SKM-1 treated with dmso at 0.1 percent for 144 hours (cell line): ENCODE measurements at regions not wholly inside any gene's neighbourhood (a gene's known extent, or its start where the extent isn't known, plus 50 kb on each side); places are given as distances from the start of the nearest gene placed in this dataset.
A peak's percentile ranks its signal among the peaks of the same experiment; 100 is the strongest.
"Not testable (repeated sequence)": the region's sequence is repeated elsewhere in the genome, so short reads cannot be mapped to it uniquely, and the experiment has no call there.

Experiments
- DNase-seq: peaks from one replicate; lab custom pipeline; 2025; ENCODE audit not compliant: unreplicated experiment; lab: John Stamatoyannopoulos, UW

DNA sequence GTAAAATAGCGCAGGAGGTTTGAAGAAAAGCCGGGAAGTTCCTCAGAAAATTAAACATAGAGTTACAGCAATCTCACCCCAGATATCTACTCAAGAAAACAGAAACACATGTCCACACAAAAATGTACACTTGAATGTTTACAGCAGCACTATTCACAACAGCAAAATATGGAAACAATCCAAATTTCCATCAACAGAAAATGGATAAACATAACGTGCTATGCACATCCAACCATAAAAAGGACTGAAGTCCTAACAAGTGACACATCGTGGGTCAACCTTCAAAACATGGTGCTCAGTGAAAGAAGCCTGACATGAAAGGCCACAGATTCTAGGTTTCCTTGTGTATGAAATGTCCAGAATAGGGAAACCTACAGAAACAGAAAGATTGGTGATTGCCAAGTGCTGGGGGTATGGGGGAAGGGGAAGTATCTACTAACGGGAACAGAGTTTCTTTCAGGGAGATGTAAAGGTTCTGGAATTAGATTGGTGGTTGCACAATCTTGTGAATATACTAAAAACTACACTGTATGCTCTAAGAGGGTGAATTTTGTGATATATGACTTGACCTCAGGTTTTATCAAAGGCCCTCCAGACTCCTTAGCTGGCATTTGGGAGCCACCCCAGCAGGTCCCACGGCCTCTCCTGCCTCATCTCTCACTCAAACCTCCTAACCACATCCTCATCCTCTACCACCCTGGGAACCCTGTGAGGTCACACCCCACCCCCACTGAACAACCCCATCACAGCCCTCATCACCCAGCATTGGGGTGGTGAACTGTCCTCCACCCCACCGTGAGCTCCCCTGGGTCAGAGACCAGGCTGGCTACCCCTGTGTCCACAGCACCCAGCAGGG, 69.2 kb upstream of the PRR5 start:
- peak; percentile 59 for DNase-seq

- DNase-seq, result no peak
These were observed 71.2 kb upstream of the PRR5 start for GRCh38 chr22:44630826-44631225.

DNA sequence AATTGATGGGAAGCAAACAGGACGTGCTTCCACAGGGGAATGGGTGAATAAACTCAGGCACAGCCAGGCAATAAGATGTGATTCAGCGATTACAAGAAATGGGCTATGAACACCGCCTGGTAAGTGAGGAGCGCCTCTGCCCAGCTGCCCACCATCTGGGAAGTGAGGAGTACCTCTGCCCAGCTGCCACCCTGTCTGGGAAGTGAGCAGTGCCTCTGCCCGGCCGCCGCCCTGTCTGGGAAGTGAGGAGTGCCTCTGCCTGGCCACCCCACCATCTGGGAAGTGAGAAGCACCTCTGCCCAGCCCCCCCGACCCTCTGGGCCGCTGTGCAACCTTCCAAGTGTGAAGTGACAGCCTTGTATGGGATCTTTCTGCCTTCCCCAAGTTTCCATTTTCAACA, 73.2 kb upstream of the PRR5 start:
- no peak for DNase-seq

DNA sequence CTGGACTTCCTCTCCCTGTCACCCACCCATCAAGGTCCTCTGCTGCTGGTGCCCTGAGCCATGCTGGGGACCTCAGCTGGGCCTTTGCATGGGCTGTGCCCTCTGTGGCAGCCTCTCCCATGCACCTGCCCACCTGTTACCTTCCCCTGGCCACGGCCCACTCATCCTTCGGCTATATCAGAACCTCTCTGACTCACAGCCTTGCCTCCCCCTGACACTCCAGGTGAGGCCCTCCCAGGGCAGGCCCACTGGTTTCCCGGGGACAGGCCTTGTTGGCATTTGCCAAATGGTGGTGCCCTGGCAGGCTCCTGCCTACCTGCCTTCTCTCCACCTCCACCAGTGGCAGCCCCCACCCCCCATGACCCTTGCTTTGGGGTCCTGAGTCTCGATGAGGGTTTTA, 73.7 kb upstream of the PRR5 start:
- DNase-seq, result no peak

- no peak for DNase-seq
These were observed 74.4 kb upstream of the PRR5 start for GRCh38 chr22:44627521-44628139.

DNA sequence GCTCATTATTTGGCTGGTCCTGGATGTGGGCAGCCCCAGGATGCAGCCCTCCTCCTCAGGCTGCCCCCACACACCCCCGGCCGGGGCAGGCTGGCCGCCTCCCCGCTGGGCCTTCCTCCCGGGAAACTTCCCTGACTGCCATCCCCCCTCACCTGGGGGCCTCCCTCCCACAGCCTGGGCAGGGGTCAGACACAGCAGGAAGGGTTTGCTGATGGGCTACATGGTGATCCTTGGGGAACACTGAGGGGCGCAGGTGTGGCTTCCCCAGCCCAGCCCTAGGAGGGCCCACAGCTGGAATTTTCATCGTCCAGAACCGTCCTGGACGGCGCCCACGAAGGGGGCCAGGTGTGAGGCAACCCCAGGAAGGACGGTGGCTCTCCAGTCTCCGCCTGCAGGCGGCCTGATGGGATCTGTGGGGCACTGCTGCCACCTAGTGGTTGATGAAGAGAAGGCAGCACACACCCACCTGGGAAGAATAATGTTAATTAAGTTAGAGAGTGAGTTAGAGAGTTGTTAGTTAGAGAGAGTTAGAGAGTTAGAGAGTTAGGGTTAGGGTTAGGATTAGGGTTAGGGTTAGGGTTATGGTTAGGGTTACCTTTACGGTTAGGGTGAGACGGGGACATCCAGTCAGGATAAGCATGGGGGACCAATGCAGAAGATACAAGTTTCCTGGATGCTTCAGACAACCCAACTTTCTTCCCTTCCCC, 75.9 kb upstream of the PRR5 start:
- DNase-seq, result peak; percentile 58

GRCh38 chr22:44625421-44625760, 76.6 kb upstream of the PRR5 start:
- DNase-seq, result no peak

- no peak for DNase-seq
These were observed 77.1 kb upstream of the PRR5 start for GRCh38 chr22:44624689-44625420.

DNA sequence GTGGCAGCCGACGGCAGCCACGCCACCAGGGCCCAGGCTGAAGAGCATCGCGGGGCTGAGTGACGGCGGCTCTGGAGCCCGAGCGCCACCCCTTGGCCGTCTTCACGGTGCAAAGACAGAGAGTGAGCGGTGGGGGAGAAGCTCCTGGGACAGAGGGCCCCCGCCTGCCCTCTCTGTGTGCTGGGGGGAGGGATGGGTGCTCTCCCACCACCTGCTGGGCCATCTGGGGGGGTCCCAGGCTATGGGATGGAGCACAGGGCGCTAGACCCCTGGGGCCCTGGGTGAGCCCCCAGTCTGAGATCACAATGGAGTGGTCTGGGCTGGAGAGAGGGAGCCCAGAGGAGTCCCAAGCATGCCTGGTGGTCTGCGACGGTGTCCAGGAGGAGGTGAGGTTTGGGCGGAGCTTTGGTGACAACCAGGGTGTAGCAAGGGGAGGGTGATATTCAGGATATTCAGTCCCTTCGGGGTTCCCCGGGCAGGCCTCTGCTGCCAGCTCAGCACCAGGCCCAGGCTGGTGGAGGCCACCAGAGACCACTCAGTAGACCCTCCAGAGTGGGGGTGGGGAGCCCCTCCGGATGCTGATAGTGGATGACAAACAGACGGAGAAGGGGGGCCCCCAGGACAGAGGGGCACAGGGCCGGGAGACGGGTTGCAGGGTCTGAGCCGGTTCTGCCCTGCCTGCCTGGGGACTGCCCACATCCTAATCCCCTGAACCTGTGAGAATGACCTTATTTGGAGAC, 78.1 kb upstream of the PRR5 start:
- DNase-seq, result peak; percentile 20

GRCh38 chr22:44622679-44623078, 79.3 kb upstream of the PRR5 start:
- no peak for DNase-seq

DNA sequence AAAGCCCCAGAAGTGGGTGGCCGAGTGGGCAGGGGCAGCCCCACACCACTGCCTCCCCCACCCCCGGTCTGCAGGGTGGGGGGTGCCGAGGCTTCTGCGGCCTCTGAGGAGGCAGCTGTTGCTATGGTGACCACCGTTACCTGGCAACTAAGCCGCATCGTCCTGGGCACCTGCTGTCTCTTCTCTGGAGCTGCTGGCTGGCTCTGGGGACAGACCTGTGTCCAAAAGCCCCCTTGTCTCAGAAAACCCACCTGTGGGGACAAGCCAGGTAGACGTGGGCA, 79.9 kb upstream of the PRR5 start:
- no peak for DNase-seq

DNA sequence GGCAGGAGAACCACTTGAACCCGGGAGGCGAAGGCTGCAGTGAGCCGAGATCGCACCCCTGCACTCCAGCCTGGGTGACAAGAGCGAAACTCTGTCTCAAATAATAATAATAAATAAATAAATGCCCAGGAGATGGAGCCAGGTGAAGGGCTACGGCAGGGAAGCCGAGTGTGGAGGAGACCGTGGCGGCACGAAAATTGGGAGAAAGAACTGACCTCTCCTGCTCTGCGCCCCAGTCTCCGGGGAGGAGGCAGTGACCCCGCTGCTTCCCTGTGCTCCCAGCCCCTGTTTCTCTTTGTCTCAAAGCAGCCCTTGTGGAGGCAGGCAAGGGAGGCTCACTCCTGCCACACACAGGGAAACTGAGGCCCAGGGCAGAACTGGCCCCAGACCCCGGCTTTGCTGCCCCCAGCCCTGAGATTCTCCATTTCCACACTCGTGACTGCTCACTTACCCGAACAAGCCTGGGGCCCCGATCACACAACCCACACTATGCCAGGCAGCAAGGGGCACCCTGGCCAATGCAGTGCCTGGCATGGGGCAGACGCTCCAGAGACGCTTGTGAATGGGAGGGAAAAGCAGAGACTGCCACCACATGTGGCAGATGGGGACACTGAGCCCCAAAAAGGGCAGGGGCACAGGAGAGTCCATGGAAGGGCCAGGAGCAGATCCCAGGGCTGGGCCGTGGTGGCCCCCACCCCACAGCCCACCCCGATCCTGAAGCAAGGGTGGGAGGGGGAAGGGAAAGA, 80.4 kb upstream of the PRR5 start:
- no peak for DNase-seq

DNA sequence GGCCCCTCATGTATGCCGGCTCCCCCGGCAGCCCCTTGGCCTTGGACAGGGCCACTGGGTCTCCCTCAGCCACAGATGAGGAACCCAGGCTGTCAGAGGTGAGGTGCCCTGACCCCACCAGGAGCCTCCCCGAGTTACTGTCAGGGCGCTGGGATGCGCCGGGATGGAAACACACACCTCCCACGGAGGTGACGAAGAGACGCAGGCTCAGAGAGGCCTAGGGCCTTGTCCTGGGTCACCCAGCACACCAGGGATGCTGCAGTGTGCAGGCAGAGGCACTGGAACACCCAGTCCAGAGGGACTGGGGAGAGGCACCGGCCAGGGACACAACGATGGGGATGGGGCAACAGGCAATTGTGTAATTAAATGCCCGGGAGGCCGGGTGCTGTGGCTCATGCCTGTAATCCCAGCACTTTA, 81.2 kb upstream of the PRR5 start:
- peak; percentile 15 for DNase-seq

DNA sequence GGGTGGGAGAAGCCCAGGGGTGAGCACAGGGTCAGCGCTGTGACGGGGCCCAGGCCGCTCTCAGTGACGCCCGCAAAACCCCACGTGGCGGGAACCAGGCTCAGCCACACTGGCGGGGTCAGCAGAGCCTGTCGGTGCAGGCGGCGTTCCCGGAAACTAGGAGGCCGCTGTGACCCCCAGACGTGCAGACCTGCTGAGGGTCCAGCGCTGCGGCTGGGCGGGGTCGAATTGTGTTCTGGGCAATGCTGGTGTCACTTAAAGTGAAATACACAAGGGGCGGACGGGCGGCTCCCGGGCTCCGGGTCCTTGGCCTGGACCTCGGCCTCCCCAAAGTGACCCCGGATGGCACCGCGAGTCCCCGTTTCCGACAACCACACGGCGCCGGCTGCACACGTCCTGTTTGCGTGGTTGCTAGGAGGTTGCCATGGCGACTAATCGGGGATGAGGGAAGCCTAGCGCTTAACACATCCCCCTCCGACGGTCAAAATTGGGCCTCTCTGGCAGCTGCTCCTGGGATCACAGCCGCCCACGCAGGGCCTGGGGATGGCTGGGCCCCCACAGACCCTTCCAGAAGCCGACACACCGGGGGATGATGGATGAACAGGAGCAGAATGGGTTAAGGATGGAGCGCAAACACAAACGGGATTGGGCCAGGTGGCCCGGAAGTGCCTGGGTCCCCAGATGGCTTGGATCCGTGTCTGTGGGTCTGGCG, 81.7 kb upstream of the PRR5 start:
- no peak for DNase-seq

GRCh38 chr22:44619560-44620128, 82.4 kb upstream of the PRR5 start:
- DNase-seq, result not testable (repeated sequence)

- not testable (repeated sequence) for DNase-seq
These were observed 83.1 kb upstream of the PRR5 start for GRCh38 chr22:44618910-44619309.

DNA sequence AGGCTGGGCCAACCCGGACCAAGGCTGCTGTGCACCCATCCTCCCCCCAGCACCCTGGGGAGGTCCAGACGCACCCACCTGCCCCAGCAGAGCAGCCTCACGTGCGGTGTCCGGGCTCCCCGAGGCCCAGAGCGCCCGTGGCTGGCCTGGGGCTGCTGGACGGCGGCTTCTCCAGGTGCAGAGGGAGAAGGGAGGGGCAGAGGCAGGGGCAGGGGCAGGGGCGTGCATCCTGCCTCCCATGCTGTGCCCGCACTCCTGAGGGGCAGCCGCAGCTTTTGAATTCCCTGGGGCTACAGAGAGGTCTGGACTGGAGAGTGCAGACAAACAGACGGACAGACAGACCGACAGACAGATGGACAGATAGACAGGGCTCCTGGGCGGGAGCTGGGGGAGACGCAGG, 83.6 kb upstream of the PRR5 start:
- no peak for DNase-seq

DNA sequence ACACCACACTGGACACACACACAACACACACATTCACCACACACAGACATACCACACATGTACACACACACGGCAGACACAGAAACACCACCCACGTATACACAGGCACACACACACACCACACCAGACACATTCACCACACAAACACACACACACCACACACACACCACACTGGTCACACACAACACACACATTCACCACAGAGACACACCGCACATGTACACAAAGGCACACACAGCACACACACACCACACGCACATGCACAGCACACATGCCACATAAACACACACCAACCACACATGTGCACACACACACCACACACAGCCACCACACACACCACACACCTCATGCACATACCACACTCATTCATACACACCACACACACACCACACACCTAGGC, 84.2 kb upstream of the PRR5 start:
- DNase-seq, result no peak

DNA sequence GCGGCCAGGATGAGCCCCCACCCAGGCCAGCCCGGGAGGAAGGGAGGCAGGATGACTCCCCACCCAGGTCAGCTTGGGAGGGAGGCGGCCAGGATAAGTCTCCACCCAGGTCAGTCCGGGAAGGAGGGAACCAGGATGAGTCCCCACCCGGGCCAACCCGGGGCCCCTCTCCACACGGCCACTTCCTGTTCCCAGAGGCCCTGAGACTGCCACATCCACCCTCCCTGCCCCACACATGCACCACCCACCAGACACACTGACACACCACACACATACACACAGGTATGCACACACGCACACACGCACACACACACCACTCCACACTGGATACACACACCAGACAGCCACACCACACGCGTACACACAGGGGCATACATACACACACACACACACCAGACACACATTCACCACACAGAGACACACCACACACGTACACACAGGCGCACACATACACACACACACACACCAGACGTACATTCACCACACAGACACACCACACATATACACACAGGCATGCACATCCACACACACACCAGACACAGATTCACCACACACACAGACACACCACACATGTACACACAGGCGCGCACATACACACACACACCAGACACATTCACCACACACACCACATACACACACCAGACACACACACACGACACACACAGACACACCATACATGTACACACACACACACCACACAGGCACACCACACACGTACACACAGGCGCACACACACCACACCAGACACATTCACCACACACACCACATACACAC, 84.9 kb upstream of the PRR5 start:
- no peak for DNase-seq
